G401.6 (cell line): ENCODE measurements at regions not wholly inside any gene's neighbourhood (a gene's known extent, or its start where the extent isn't known, plus 50 kb on each side); places are given as distances from the start of the nearest gene placed in this dataset.

Source experiments
- FAIRE-seq: peaks from 2 replicates; lab custom pipeline; 2012; peaks lifted over from hg19 to GRCh38; lab: Jason Lieb, UNC

- peak; percentile 72 for FAIRE-seq
Observed at GRCh38 chr5:82332886-82333615, 54.9 kb upstream of the RPS23 start.

GRCh38 chr5:82332064-82332855, 54.1 kb upstream of the RPS23 start:
- no peak for FAIRE-seq

- FAIRE-seq: no peak
Observed at GRCh38 chr5:82331557-82331956, 53.4 kb upstream of the RPS23 start.

- FAIRE-seq: no peak
Observed at GRCh38 chr5:82330530-82331270, 52.5 kb upstream of the RPS23 start.

- FAIRE-seq: no peak
Observed at GRCh38 chr5:82329393-82329792, 51.2 kb upstream of the RPS23 start.
